Amygdala (tissue), 56 donors: ENCODE measurements at regions not wholly inside any gene's neighbourhood (a gene's known extent, or its start where the extent isn't known, plus 50 kb on each side); places are given as distances from the start of the nearest gene placed in this dataset.
"Not testable (repeated sequence)": the region's sequence is repeated elsewhere in the genome, so short reads cannot be mapped to it uniquely, and the experiment has no call there.

Source experiments
- DNase-seq, 56 donors: peaks; one replicate each; lab custom pipeline; 2025; lab: John Stamatoyannopoulos, UW

DNA sequence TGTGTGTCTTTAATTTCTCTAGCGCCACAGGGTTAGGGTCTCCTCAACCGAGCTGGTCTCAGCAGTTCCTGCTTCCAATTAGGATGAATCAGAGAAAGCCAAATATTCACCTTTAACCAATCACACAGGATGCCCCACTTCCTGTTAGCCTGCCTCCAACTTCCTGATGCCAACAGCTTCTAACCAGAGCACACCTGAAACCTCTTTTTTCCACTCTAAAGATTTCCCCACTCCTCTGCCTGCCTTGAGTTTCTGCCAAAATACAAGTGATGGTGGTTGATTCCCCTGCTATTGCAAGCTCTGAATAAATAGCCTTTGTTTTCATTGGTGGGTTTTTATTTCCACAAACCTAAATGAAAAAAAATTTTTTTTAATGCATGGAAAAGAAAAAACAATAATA is 144.7 kb upstream of the UST start:
- DNase-seq: no peak

DNA sequence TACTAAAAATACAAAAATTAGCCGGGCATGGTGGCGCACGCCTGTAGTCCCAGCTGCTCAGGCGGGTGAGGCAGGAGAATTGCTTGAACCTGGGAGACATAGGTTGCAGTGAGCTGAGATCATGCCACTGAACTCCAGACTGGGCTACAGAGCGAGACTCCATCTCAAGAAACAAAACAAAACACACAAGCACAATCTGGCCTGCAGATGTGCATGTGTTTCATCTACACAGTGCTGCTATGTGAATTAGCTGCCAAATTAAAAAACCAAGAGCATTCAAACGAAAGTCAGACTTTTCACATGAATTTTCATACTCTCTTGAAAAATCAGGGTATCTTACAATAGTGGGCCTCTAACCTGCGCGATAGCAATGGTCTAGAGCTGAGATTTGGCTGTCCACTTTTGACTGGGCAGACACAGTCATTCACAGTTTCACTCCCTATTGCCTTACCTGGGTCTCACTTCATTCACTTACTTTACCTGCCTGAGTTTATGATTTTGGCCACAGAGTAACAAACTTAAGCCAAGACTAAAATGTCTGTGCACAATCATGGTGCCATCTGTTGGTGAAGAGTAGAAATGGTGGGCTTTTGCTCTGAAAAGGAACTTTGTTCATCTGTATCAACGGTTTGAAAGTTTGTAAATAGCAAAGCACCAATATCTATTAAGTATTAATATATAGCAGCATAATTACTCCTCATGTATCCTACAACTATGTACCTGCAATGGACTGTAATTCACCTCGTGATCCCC is 138.5 kb upstream of the UST start:
- DNase-seq: no peak

DNA sequence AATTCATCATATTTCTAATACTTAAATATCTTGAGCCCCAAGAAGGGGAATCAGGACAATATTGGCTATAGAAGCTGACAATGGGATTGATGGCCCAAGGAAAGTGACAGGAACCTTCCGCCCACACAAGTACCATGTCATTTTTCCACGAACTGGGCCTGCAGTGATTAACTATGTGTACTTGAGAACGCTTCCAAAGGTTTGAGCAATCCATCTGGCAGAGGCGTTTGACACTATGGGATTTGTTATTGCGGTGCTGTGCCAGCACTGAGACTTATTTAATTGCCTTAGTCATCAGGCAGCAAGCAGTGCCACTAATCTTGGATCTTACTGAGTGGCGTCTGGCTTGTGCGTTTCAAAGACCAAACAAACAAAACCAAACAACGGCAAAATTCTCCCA is 135.6 kb upstream of the UST start:
- DNase-seq: peak in 19 of 56 donors; percentile 1 to 49 (median 14)

DNA sequence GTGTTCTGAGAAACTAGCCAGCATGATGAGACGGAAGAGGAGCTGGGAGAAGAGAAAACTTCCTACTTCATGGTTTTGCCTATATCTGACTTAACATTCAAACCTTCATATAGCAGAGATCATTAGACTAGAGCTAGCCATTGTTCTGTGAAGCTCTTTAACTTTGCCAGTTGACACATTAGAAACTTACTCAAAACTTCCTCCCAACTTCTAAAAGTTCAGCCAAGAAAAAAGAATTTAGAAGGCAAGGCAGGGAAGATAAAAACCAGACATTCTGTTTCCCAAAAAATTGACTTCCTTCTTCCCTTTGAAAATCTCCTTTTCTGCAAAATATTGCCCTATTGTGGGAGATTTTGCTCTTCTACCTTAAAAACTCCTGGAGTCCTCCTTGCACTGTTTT is 134.8 kb upstream of the UST start:
- DNase-seq: no peak

DNA sequence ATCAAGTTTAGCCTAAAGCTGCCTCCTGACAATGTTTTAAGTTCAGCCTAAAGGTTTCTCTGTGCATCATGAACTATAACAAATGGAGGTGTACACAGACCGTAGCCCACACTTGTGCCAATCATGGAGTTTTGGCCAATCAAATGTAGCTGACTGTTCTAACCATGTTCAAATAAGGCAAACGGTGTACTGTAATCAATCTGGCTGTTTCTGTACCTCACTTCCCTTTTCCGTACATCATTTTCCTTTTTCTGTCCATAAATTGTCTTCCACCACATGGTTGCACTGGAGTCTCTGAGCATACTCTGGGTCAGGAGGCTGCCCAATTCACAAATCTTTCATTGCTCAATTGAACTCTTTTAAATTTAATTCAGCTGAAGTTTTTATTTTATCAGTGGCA is 132.2 kb upstream of the UST start:
- no peak for DNase-seq

DNA sequence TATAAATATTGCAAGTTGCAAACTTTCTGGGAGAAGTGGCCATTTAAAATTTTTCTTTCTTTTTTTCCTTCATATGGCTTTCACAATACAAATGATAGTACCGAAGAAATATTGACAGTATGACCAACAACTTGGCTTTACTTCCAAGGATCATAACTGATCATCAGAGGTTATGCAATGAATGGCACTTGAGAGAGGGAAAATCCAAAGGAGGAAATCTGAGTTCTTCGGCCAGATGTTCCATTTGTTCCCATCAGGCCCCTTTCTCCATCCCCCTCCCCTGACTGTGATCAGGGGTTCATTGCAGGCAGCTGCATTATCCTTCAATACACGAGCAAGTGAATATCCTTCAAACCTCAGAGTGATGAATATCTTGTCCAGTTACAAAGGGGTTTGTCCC is 130.0 kb upstream of the UST start:
- DNase-seq: no peak

DNA sequence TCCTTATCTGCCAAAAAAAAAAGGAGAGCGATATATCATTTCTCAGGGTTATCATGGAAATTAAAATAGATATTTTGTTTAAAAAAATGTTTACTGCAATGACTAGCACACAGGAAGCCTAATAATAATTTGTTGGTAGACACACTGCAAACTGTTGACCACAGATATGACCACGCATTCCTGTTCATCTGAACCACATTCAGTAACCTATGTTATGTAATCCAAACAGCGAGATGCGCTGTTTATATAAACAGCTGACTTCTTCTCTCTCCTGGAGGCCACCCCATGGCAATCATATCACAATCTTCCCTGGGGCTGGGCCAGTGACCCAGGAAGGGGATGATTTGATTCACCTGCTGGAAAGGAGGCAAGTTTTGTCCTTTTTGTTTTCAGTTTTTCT is 129.3 kb upstream of the UST start:
- no peak for DNase-seq

DNA sequence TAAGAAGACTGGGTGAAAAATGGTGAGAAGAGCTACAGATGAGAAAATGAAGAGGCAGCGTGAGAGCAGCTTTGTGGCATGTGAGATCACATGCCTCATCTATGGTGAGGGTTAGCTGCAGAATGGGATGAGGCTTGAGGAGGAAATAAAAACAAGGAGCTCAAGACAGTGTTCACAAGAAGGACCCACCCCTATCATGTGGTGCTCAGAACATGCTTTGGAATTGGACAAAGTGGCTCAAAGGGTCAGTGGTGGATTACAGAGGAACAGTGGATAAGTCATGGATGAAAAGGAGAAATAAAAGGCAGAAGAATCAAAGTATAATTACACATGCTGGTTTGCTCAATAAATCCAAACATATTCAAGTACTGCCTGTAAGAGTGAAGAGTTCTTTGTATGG is 126.9 kb upstream of the UST start:
- DNase-seq: no peak

DNA sequence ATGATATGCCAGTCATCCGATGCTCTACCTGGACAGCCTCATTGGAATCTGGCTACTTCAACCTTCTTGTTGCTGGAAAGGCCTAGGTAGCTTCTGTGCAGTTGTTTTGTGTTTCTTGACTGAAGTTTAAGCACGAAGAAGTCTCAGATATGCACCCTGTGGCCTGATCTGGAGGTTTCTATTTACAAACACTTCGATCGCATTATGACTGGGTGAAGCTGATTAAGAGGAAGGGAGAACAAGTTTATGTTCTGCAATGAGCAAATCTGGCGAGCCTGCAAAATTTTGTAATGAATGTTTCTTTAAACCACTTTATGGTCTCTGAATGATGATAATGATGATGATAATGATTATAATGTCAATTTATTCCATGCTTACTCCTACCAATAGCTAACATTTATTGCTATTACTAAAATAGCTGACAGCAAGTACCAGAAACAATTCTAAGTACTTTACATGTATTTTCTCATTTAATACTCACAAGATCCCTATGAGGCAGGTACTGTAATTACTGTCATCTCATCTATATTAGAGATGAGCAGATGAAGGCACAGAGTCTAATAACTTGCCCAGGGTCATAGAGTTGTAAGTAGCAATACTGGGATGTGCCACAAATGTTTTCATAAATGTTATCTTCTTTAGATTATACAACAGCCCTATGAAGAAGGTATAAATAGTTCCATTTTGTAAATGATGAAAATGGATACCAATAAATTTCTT is 126.1 kb upstream of the UST start:
- no peak for DNase-seq

DNA sequence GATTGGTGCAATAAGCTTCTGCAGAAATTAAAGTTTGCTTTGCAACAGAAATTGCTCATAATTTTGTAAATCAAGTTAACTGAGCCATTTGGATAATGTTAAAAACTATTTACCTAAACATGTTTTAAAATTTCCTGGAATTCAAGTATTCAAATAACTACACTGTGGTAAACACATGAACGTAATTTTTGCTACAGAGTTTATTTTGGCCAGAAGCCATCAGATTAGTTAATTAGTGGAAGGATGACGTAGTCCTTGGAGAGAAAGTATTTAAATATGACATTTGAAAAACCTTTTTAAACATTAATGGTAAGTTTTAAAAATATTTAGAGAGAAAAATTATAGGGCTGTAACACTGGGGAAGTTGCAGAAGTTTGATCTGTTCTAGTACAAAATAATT is 121.2 kb upstream of the UST start:
- no peak for DNase-seq

DNA sequence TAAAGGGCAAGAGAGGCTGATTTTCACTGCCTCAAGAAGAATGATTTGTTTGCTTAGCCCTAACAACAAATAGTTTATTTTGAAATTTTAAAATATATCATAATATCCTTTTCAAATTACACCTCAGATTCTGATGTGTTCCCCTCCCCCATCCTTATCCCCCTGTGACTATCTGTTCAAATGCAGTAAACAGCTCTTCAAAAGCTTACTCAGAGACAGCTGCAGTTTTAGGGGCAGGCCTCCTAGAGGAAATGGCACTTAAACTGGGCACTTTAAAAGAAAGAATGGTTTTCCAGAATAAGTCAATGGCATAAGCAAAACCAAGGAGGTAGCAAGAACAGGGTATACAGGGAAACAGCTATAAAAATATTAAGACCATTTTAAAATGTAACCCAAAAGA is 118.6 kb upstream of the UST start:
- DNase-seq: no peak

DNA sequence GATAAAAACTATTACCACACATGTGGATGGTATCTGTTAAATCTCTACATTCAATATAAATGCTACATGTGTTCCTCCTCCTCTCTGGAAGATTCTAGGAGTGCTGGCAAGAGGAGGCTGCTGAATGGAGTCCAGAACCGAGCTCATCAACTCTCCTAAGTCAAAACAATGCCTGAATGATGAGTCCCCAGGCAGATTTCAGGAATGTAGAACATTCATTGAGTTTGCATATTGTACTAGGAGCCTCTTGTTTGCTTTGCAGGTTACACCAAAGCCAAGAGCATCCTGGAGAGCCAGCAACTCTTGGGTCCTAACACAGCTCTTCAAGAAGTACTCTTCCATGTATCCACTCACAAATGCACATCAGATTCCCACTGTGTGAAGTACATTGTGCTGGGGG is 117.6 kb upstream of the UST start:
- no peak for DNase-seq

DNA sequence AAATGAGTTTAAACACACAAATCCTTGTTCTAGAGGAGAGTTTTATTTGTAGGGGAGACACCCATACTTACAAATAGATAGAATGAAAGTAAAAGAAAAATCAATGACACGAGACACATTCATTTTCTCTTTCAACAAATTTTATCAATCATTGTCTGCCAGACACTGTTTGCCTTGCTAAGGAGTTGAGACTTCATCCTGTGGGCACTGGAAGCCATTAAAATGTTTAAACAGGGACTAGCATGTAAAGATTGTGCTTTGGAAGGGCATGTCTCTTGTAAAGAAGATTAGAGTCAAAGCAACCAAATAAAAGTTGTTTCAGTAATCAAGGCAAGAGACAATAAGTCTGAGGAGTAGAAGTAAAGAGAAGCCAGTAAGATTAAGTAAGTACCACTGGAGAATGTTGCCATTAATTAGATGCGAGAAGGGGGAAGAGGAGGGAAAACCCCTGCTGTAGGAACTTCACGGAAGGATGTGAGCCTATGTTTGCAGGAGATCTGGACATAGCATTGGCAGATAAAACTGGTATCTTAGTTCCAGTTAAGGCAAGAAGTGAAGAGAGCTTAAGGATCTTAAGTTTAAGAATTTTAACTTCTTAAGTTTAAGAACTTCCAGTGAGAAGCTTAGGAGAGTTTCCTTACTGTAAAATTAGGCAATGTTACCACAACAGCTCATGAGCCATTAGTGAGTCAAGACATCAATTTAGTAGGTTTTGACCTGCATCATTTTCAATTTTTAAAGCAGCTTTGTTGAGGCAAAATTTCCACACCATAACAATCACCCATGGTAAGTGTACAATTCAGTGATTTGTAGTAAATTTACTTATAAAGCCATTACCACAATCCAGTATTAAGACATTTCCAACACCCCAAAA is 117.0 kb upstream of the UST start:
- no peak for DNase-seq

DNA sequence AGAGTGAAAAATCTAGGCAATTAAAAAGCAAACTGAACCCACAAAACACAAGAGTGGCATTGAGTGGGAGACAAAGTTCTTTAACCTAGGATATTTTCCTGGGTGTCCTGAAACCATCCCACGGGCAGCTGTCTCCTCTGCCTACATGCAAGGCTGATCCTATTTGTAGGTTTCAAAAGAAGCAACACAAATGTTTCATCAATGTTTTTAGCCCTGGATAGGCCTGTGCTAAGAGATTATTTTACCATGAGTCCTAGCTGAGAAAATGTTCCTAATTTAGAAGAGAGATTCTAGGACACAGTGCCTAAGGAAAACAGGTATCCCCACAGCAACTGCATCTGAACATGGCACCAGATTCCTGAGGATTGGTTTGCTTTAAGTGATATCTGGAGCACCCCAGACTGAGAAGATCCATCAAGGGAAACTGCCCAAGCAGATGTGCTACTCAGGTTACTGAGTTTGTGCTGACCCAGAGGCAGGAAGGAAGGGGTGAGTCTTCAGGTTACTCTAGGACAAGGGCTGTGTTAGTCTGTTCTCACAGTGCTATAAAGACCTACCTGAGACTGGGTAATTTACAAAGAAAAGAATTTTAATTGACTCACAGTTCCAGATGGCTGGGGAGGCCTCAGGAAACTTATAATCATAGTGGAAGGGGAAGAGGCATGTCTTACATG is 111.6 kb upstream of the UST start:
- peak in 3 of 56 donors; percentile 1 to 2 (median 1) for DNase-seq

DNA sequence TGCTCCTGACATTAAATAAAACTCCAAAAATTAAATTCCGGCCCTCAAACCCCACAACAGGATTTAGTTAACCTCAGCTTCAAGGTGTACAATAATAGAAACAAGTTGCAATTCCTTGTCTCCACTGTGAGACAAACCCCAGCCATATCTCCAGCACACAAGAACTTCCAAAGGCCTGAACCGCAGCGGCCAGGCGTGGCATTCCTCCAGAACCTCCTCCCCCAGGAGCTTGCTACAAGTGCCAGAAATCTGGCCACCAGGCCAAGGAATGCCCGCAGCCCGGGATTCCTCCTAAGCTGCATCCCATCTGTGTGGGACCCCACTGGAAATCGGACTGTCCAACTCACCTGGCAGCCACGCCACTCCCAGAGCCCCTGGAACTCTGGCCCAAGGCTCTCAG is 105.0 kb upstream of the UST start:
- DNase-seq: not testable (repeated sequence)

DNA sequence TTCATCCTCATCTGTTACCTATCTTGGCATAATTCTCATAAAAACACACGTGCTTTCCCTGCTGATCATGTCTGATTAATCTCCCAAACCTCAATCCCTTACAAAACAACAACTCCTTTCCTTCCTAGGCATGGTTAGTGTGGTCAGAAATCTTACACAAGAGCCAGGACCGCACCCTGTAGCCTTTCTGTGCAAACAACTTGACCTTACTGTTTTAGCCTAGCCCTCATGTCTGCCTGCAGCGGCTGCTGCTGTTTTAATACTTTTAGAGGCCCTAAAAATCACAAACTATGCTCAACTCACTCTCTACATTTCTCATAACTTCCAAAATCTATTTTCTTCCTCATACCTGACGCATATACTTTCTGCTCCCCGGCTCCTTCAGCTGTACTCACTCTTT is 103.6 kb upstream of the UST start:
- not testable (repeated sequence) for DNase-seq

DNA sequence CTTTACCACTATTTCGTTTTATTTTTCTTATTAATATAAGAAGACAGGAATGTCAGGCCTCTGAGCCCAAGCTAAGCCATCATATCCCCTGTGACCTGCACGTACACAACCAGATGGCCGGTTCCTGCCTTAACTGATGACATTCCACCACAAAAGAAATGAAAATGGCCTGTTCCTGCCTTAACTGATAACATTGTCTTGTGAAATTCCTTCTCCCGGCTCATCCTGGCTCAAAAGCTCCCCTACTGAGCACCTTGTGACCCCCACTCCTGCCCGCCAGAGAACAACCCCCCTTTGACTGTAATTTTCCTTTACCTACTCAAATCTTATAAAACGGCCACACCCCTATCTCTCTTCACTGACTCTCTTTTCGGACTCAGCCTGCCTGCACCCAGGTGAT is 101.8 kb upstream of the UST start:
- DNase-seq: not testable (repeated sequence)

DNA sequence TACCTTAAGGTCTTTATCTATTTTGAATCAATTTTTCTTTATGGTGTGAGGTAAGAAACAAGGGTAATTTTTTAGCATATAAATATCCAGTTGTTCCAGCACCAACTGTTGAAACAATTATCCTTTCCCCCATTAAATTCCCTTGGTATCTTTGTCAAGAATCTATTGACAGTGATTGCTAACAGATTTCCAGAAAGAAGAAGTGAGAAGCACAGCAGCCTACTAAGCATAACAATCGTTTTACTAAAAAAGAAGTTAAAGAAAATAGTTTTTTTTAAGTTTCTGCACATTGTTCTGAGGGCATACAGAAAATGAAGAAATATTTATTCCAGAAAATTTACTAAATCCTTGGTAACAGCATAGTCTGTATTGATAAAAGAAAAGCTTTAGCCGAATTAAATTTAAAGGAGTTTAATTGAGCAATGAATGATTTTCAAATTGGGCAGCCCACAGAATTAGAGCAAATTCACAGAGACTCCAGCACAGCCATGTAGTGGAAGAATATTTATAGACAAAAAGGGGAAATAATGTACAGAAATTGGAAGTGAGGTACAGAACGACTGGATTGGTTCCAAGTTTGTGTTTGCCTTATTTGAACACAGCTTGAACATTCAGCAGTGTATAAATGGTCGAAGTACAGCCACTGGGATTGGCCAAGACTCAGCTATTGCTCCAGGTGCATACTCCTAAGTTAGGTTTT is 97.9 kb upstream of the UST start:
- DNase-seq: no peak

DNA sequence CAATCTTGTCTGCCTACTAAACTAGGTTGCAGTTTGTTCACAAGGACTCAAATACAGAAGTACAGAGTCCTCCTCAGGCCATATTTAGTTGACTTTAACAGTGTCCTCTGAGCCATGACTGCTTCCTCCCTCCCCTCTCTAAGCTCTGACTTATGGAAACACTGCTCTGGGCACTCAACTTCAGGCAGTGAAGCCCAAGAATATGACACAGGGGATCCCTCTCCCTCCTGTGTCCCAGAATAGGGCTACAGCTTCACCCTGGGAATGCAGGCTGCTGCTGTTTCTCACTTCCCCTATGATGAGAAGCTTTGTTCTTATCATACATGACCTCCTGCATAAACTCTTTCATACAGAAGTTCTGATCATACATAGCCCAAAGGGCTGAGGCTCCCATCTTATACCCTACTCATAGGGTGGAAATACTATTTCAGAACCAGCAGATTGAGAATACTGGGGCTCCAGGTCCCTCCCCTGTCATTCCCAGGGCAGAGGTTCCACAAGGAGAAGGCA is 97.3 kb upstream of the UST start:
- no peak for DNase-seq

DNA sequence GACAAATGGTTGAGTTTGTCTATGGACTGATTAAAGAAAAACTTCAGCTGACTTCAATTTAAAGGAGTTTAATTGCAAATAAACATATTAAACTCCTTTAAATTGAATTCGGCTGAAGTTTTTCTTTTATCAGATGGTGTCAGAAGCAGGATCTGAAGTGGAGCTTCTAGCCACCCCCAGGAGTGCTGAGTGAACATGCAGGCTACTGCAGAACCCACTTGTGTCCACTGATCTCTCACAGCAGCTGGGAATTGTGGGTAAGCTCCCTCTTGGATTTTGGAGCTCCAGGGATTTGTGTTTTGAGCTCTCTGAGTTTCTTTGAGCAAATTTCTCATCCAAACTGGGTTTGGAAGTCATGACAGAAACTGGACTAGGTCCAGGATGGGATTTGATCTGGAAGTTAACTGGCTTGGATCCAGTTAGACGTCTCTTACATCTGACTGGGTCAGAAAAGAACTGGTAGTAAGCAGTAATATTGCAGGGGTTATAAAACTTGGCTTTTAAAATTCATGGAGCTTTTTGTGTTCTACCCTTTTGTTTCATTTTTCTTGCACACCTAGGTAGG is 95.8 kb upstream of the UST start:
- no peak for DNase-seq
